Keratinocyte (primary cell): ENCODE measurements at regions not wholly inside any gene's neighbourhood (a gene's known extent, or its start where the extent isn't known, plus 50 kb on each side); places are given as distances from the start of the nearest gene placed in this dataset.

ENCODE experiments used
- DNase-seq: peaks from one replicate; pipeline ENCODE4 v3.0.0-alpha.2; 2011; ENCODE audit warnings: low read depth, missing footprints, low spot score
- FAIRE-seq: peaks from 2 replicates; lab custom pipeline; 2011; peaks lifted over from hg19 to GRCh38; lab: Jason Lieb, UNC
- H2AFZ ChIP-seq: 2 replicates; pipeline ENCODE4 v1.6.0; 2012; ENCODE audit warnings: low read length, control low read depth, inconsistent platforms; ENCODE audit not compliant: control insufficient read depth
- H3K27ac ChIP-seq: 2 replicates; pipeline ENCODE4 v1.5.1; 2011; ENCODE audit warnings: low read length; ENCODE audit not compliant: control insufficient read depth, insufficient read depth
- H3K27me3 ChIP-seq: 3 replicates; pipeline ENCODE4 v1.6.0; 2011; ENCODE audit warnings: low read length; ENCODE audit not compliant: control insufficient read depth, insufficient read depth; ENCODE audit errors: extremely low read depth
- H3K36me3 ChIP-seq, 2 experiments: 2 replicates in 1 of 2; 3 replicates in 1 of 2; pipeline ENCODE4 v1.5.1; 2011; ENCODE audit warnings: low read length in 2 of 2, mild to moderate bottlenecking in 1 of 2; ENCODE audit not compliant: control insufficient read depth in 2 of 2, insufficient read depth in 2 of 2; ENCODE audit errors: extremely low read depth in 1 of 2
- H3K4me1 ChIP-seq: 3 replicates; pipeline ENCODE4 v1.5.1; 2011; ENCODE audit warnings: low read length; ENCODE audit not compliant: control insufficient read depth, insufficient read depth; ENCODE audit errors: extremely low read depth
- H3K4me2 ChIP-seq: 3 replicates; pipeline ENCODE4 v1.6.0; 2011; ENCODE audit warnings: low read depth, low read length; ENCODE audit not compliant: control insufficient read depth, insufficient read depth; ENCODE audit errors: extremely low read depth
- H3K4me3 ChIP-seq, 3 experiments: fragments of 200-600 bp in 1 of 3; sonication (generic) in 1 of 3; 2 replicates in 2 of 3; 3 replicates in 1 of 3; pipeline ENCODE4 v1.5.1; 2011 to 2016; ENCODE audit warnings: low read length in 3 of 3, mild to moderate bottlenecking in 3 of 3, control low read depth in 2 of 3, inconsistent platforms in 1 of 3, low read depth in 1 of 3, mixed read lengths in 1 of 3, mixed run types in 1 of 3, moderate library complexity in 1 of 3; ENCODE audit not compliant: control insufficient read depth in 2 of 3, insufficient read depth in 2 of 3; ENCODE audit errors: extremely low read depth in 1 of 3
- H3K79me2 ChIP-seq: 2 replicates; pipeline ENCODE4 v1.6.0; 2012; ENCODE audit warnings: low read length; ENCODE audit not compliant: control insufficient read depth, insufficient read depth
- H3K9ac ChIP-seq: 3 replicates; pipeline ENCODE4 v1.6.0; 2011; ENCODE audit warnings: low read length; ENCODE audit not compliant: control insufficient read depth, insufficient read depth; ENCODE audit errors: extremely low read depth
- H3K9me1 ChIP-seq: 3 replicates; pipeline ENCODE4 v1.6.0; 2011; ENCODE audit warnings: low read length; ENCODE audit not compliant: control insufficient read depth, insufficient read depth; ENCODE audit errors: extremely low read depth
- H3K9me3 ChIP-seq: 2 replicates; pipeline ENCODE4 v1.5.1; 2012; ENCODE audit warnings: low read depth, low read length; ENCODE audit not compliant: control insufficient read depth
- H4K20me1 ChIP-seq: 3 replicates; pipeline ENCODE4 v1.6.0; 2011; ENCODE audit warnings: low read length; ENCODE audit not compliant: control insufficient read depth, insufficient read depth; ENCODE audit errors: extremely low read depth
- CTCF ChIP-seq, 3 experiments: IDR thresholded peaks in 1 of 3; conservative IDR thresholded peaks in 1 of 3; optimal IDR thresholded peaks in 1 of 3; 2 replicates in 2 of 3; 3 replicates in 1 of 3; pipeline versions ENCODE3 to v1.5.1; 2011; ENCODE audit warnings: low read length in 3 of 3, mild to moderate bottlenecking in 3 of 3, moderate library complexity in 2 of 3, control low read depth in 1 of 3, inconsistent platforms in 1 of 3; ENCODE audit not compliant: insufficient read depth in 2 of 3; ENCODE audit errors: extremely low read depth in 1 of 3
- EZH2 ChIP-seq: IDR thresholded peaks from one replicate; pipeline ENCODE4 v1.6.1; 2012; ENCODE audit warnings: inconsistent platforms, mild to moderate bottlenecking, low read length, moderate library complexity
- dilution Hi-C: fragments of 300-500 bp; cut with MboI; formaldehyde crosslinking; loops from one replicate; pipeline ENCODE4 v1.7.0; 2020; ENCODE audit warnings: low sequenced_read_pairs; ENCODE audit not compliant: extremely low pct_ligation_motif_present

- no peak for TF ChIP-seq CTCF (optimal IDR thresholded peaks at IDR 0.05 in 1 of 3, IDR thresholded peaks at IDR 0.05 in 1 of 3, conservative IDR thresholded peaks at IDR 0.05 in 1 of 3; ENCODE audit: extremely low read depth in 1 of 3, insufficient read depth in 2 of 3, low read length in 3 of 3)
- no peak for TF ChIP-seq EZH2
- H3K27me3 ChIP-seq: no peaks in the 10 kb centered on the region
- no peaks in the 10 kb centered on the region for H3K79me2 ChIP-seq
- DNase-seq (no peak), FAIRE-seq (no peak)
- H3K4me3 ChIP-seq: no peak overlapping the region
- no peak overlapping the region for H2AFZ ChIP-seq
- H3K4me2 ChIP-seq: no peak overlapping the region
- no peaks in the 10 kb centered on the region for H3K36me3 ChIP-seq
- H4K20me1 ChIP-seq: no peaks in the 10 kb centered on the region
- H3K9me3 ChIP-seq: no peaks in the 10 kb centered on the region
- H3K27ac ChIP-seq: no peak overlapping the region
- no peak overlapping the region for H3K9ac ChIP-seq
- peaks cover 3% of the 10 kb centered on the region for H3K4me1 ChIP-seq
- H3K9me1 ChIP-seq: no peaks in the 10 kb centered on the region
- dilution Hi-C loops: no loop called here
Observed at GRCh38 chr1:99531578-99532275, 114.2 kb upstream of the PALMD start.

GRCh38 chr1:99532276-99532580, 113.7 kb upstream of the PALMD start:
- dilution Hi-C loops: no loop called here
- H3K9ac ChIP-seq: no peak overlapping the region
- no peaks in the 10 kb centered on the region for H3K9me1 ChIP-seq
- H4K20me1 ChIP-seq: no peaks in the 10 kb centered on the region
- DNase-seq (no peak), FAIRE-seq (peak; percentile 29)
- peaks cover 3% of the 10 kb centered on the region for H3K4me1 ChIP-seq
- no peak overlapping the region for H3K27ac ChIP-seq
- no peak overlapping the region for H3K4me2 ChIP-seq
- H3K9me3 ChIP-seq: no peaks in the 10 kb centered on the region
- no peaks in the 10 kb centered on the region for H3K36me3 ChIP-seq
- no peak overlapping the region for H2AFZ ChIP-seq
- TF ChIP-seq EZH2 (no peak), CTCF (optimal IDR thresholded peaks at IDR 0.05 in 1 of 3, IDR thresholded peaks at IDR 0.05 in 1 of 3, conservative IDR thresholded peaks at IDR 0.05 in 1 of 3; ENCODE audit: extremely low read depth in 1 of 3, insufficient read depth in 2 of 3, low read length in 3 of 3) (no peak)
- H3K79me2 ChIP-seq: no peaks in the 10 kb centered on the region
- H3K27me3 ChIP-seq: no peaks in the 10 kb centered on the region
- H3K4me3 ChIP-seq: no peak overlapping the region
